HG02840 (cell line): ENCODE measurements at regions not wholly inside any gene's neighbourhood (a gene's known extent, or its start where the extent isn't known, plus 50 kb on each side); places are given as distances from the start of the nearest gene placed in this dataset.
"Not testable (repeated sequence)": the region's sequence is repeated elsewhere in the genome, so short reads cannot be mapped to it uniquely, and the experiment has no call there.

Experiments used
- ATAC-seq: cut with Tn5 transposase; IDR thresholded peaks from one replicate; pipeline ENCODE4 v1.9.1; 2021; ENCODE audit warnings: mild to moderate bottlenecking, moderate library complexity, moderate number of reproducible peaks; ENCODE audit not compliant: unreplicated experiment, low FRiP score

DNA sequence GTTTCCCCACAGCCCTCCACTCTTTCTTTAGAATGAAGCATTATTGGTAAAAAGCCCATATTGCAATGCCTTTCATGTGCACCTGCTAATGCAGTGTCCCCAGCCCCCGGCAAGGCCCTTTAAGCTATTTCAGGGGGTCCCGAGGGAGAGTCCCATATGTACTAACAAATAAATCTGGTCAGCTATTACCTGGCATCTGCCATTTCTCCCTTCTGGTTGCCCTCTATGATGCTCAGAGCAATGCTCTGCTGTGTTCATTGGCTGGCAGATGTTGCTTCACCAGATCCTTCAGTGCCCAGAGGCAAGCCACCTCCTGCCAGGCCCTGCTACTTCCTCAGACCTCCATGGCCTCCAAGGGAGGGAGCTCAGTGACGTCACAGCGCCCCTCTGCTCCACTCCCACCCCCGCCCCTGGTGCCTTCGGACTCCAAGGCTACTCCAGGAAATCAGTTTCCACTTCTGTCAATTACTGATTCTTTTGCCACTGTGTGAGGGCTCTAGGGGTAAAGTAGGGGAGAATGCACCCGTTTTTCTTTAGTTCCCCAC, 201.1 kb upstream of the GLRA1 start:
- no peak for ATAC-seq

DNA sequence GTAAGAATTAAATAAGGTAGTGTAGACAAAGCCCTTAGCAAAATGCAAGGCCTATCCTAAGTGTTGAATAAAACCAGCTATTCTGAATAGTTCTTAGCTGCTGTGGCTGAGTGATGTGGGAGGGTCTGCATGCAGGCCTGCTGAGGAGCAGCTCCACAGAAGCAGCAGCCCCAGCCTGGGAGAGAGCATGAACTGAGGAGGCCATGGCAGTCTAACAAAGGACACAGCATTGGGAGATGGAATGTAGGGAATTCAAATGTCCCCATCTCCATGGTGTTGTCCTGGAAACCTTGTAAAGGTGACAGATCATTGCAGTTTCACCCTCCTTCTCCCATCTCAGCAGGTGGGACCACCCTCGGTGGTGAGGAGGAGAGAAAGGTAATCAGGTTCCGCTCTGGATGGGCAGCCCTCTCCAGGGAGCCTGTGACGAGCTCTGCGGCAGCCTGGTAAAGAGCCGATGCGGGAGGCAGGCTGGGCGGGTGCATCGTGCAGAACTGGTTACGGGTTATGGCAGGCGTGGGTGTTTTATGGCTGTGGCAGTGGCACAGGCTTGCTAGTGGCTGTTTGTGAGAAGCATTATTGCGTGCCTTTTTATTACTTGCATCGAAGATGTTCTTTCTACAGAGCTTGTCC, 199.9 kb upstream of the GLRA1 start:
- ATAC-seq: no peak

GRCh38 chr5:152118676-152119470, 194.2 kb upstream of the GLRA1 start:
- ATAC-seq: no peak

GRCh38 chr5:152116934-152117333, 192.3 kb upstream of the GLRA1 start:
- ATAC-seq: no peak

- ATAC-seq: no peak
These were observed 188.8 kb upstream of the GLRA1 start for GRCh38 chr5:152113401-152113800.

DNA sequence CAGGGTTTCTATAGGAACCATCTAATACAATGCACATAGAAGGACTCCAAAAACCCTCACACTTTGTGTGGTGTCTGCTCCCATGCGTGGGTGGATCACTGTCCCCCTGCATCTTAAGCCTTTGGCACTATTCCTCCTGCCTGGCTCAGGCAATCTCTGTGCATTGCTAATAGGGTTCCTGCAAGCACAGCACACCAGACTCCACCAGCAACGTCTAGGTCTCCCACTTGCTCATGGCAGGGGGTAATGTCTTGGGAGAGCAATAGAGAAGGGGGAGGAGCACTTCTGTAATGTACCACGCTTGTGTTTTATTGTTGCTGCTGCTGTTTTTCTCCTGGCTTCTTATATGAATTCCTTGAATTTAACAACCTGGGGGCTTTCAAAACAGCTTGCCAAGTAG, 182.6 kb upstream of the GLRA1 start:
- ATAC-seq: no peak

- ATAC-seq: no peak
These were observed 181.9 kb upstream of the GLRA1 start for GRCh38 chr5:152106571-152106970.

GRCh38 chr5:152105085-152105484, 180.4 kb upstream of the GLRA1 start:
- ATAC-seq: no peak

GRCh38 chr5:152104211-152104610, 179.6 kb upstream of the GLRA1 start:
- no peak for ATAC-seq

DNA sequence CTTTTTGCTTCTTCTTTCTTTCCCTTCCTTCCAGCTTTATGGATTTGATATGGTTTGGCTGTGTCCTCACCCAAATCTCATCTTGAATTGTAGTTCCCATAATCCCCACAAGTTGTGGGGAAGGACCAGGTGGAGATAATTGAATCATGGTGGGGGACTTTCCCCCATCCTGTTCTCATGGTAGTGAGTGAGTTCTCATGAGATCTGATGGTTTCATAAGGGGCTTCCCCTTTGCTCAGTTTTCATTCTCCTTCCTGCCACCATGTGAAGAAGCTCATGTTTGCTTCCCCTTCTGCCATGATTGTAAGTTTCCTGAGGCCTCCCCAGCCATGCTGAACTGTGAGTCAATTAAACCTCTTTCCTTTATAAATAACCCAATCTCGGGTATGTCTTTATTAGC, 178.3 kb upstream of the GLRA1 start:
- not testable (repeated sequence) for ATAC-seq

- no peak for ATAC-seq
These were observed 177.4 kb upstream of the GLRA1 start for GRCh38 chr5:152102057-152102456.

DNA sequence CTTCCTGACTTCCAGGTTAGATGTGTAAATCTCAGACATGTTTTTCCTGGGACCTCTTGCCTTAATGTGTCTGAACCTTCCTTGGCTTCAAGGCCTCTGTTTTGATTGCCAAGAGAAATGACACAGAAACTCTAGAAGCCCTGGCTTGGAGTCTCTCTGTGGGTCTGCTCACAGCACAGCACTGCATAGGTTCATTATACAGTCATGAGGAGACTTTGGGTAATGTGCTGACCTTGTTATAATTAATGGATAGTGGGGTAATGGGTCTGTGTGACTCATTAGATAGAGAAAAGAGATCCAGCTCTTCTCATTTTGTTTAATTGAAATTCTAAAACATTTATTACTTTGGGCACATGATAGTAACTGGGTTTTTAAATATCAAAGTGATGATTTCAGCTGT, 175.8 kb upstream of the GLRA1 start:
- no peak for ATAC-seq

GRCh38 chr5:152097128-152097527, 172.5 kb upstream of the GLRA1 start:
- ATAC-seq: no peak

GRCh38 chr5:152094716-152095115, 170.1 kb upstream of the GLRA1 start:
- ATAC-seq: no peak

- ATAC-seq: no peak
These were observed 169.4 kb upstream of the GLRA1 start for GRCh38 chr5:152094060-152094459.

- no peak for ATAC-seq
These were observed 167.9 kb upstream of the GLRA1 start for GRCh38 chr5:152092580-152092979.

DNA sequence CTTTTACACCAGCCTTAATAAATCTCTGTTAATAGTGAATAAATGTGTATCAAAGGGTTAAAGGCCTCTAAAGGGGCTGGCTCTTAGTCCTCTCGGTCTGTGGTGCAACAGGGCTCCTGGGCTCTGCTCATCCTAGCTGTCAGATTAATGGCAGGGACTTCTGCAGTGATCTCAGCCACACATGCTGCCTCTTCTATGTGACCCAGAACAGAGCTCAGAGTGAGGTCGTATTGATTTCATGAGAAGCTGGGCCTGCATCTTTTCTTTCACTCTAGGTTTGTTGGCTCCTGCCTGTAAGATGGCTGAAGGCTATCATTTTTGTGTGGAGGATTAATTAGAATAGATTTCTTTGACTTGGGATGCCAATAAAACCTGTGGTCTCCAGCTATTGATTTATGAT, 165.0 kb upstream of the GLRA1 start:
- no peak for ATAC-seq

- no peak for ATAC-seq
These were observed 162.0 kb upstream of the GLRA1 start for GRCh38 chr5:152086668-152087067.

DNA sequence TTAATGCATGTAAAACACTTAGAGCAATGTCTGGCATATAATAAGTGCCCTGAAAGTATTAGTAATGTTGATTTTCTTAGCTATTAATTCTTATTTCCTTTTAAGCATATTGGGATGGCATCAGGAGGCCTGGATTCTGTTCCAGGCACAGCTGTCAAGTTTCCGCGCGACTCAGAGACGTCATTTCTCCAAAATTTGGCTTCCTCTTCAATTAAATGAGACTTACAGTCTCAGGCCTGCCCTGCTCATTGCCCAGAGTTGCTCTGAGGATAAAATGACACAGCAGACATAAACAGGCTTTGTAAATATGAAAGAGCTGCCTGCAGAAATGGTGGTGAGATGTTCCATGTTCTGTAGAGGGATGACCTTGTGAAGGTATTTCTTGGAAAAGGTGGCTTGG, 159.8 kb upstream of the GLRA1 start:
- no peak for ATAC-seq

GRCh38 chr5:152083231-152083630, 158.6 kb upstream of the GLRA1 start:
- no peak for ATAC-seq

- ATAC-seq: no peak
These were observed 147.4 kb upstream of the GLRA1 start for GRCh38 chr5:152072091-152072490.

- no peak for ATAC-seq
These were observed 145.9 kb upstream of the GLRA1 start for GRCh38 chr5:152070591-152070990.
